ENCODE measurements at regions not wholly inside any gene's neighbourhood (a gene's known extent, or its start where the extent isn't known, plus 50 kb on each side); places are given as distances from the start of the nearest gene placed in this dataset.

DNA sequence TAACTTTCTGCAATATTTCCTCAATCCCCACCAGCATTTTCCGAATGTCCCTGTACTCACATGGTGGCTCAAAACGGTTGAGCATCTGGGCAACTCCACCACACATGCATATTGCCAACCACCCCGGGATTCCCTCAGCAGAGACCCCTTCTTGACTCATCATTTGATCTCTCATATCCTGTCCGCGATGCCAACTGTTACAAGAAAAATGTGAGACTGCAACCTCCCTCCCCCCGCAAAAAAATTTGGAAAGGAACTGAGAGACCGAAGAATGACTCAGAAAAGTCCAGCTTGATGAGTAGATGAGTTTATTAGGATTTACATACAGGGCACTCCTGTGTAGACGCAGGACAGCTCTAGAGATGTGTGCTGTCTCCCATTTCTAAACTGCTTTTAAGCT lies 561.4 kb downstream of the ZIC3 start:
- Histone ChIP-seq H3K18ac (ENCODE audit: low read length) (no peak overlapping the region), H2BK120ac (ENCODE audit: low read depth, low read length) (no peak overlapping the region), H4K5ac (ENCODE audit: low read length) (no peak overlapping the region), H3K4me1 (ENCODE audit: control insufficient read depth, low read depth, low read length) (no peaks in the 10 kb centered on the region), H3K79me2 (ENCODE audit: control insufficient read depth, insufficient read depth, low read length) (no peaks in the 10 kb centered on the region), H3K23ac (ENCODE audit: low read length) (no peak overlapping the region), H3K36me3 (ENCODE audit: control insufficient read depth, insufficient read depth, low read length) (no peaks in the 10 kb centered on the region), H3K4ac (ENCODE audit: low read depth, low read length) (no peak overlapping the region), H3K4me3 (ENCODE audit: low read length) (no peak overlapping the region), H3K27ac (ENCODE audit: low read depth, low read length) (no peak overlapping the region), H4K8ac (ENCODE audit: low read depth, low read length) (no peak overlapping the region), H3K4me2 (ENCODE audit: low read length) (no peak overlapping the region), H2BK5ac (ENCODE audit: low read length) (no peak overlapping the region), H2AK5ac (ENCODE audit: low read length) (no peak overlapping the region), H3K56ac (ENCODE audit: low read length) (no peak overlapping the region), H3K27me3 (ENCODE audit: insufficient read depth, low read length, poor library complexity) (no peaks in the 10 kb centered on the region), H3K79me1 (ENCODE audit: low read length) (no peaks in the 10 kb centered on the region), H2BK15ac (replicated peaks; ENCODE audit: low read depth) (no peak overlapping the region), H3K9ac (ENCODE audit: low read length) (no peak overlapping the region)
- WGBS (ENCODE audit: extremely low coverage, insufficient coverage, low lambda C conversion rate): no CpG with 5 or more reads among the region's 8 CpGs
- no peak for DNase-seq

GRCh38 chrX:138128027-138128671 lies 562.2 kb downstream of the ZIC3 start:
- Histone ChIP-seq H2BK5ac (ENCODE audit: low read length) (no peak overlapping the region), H2BK15ac (replicated peaks; ENCODE audit: low read depth) (no peak overlapping the region), H4K8ac (ENCODE audit: low read depth, low read length) (no peak overlapping the region), H3K4me3 (ENCODE audit: low read length) (no peak overlapping the region), H3K4ac (ENCODE audit: low read depth, low read length) (no peak overlapping the region), H3K9ac (ENCODE audit: low read length) (no peak overlapping the region), H3K4me1 (ENCODE audit: control insufficient read depth, low read depth, low read length) (no peaks in the 10 kb centered on the region), H3K36me3 (ENCODE audit: control insufficient read depth, insufficient read depth, low read length) (no peaks in the 10 kb centered on the region), H3K27ac (ENCODE audit: low read depth, low read length) (no peak overlapping the region), H3K79me1 (ENCODE audit: low read length) (no peaks in the 10 kb centered on the region), H2BK120ac (ENCODE audit: low read depth, low read length) (no peak overlapping the region), H3K4me2 (ENCODE audit: low read length) (no peak overlapping the region), H3K18ac (ENCODE audit: low read length) (no peak overlapping the region), H3K27me3 (ENCODE audit: insufficient read depth, low read length, poor library complexity) (no peaks in the 10 kb centered on the region), H4K5ac (ENCODE audit: low read length) (no peak overlapping the region), H3K56ac (ENCODE audit: low read length) (no peak overlapping the region), H3K79me2 (ENCODE audit: control insufficient read depth, insufficient read depth, low read length) (no peaks in the 10 kb centered on the region), H3K23ac (ENCODE audit: low read length) (no peak overlapping the region), H2AK5ac (ENCODE audit: low read length) (no peak overlapping the region)
- DNase-seq: peak; percentile 58
- WGBS (ENCODE audit: extremely low coverage, insufficient coverage, low lambda C conversion rate): no CpG with 5 or more reads among the region's 8 CpGs

DNA sequence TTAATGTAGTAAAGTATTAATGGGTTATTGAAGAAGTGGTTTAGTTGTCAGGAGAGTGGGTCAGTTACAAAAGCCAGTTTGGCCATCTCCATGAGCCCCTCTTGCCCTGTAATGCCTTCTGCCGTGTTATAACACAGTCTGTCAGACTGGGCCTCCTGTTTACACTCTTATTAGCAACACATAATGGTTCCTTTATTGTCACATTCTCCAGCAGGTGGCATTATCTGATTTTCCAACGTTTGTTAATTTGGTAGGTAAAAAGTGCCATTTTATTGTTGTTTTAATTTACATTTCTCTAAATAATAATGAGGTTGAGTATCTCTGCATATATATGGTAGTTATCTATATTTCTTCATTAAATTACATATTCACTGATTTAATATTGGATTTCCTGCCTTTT lies 560.8 kb downstream of the FGF13 start:
- peak; percentile 3 for DNase-seq
- WGBS (ENCODE audit: extremely low coverage, insufficient coverage, low lambda C conversion rate): no CpG with 5 or more reads among the region's 2 CpGs
- H3K79me2 ChIP-seq (ENCODE audit: control insufficient read depth, insufficient read depth, low read length): no peaks in the 10 kb centered on the region
- no peaks in the 10 kb centered on the region for H3K4me1 ChIP-seq (ENCODE audit: control insufficient read depth, low read depth, low read length)
- no peak overlapping the region for H3K18ac ChIP-seq (ENCODE audit: low read length)
- no peaks in the 10 kb centered on the region for H3K27me3 ChIP-seq (ENCODE audit: insufficient read depth, low read length, poor library complexity)
- no peak overlapping the region for H3K27ac ChIP-seq (ENCODE audit: low read depth, low read length)
- H3K4me3 ChIP-seq (ENCODE audit: low read length): no peak overlapping the region
- H3K36me3 ChIP-seq (ENCODE audit: control insufficient read depth, insufficient read depth, low read length): no peaks in the 10 kb centered on the region
- H3K79me1 ChIP-seq (ENCODE audit: low read length): no peaks in the 10 kb centered on the region
- H2BK5ac ChIP-seq (ENCODE audit: low read length): no peak overlapping the region
- H3K9ac ChIP-seq (ENCODE audit: low read length): no peak overlapping the region
- H4K8ac ChIP-seq (ENCODE audit: low read depth, low read length): no peak overlapping the region
- no peak overlapping the region for H3K4ac ChIP-seq (ENCODE audit: low read depth, low read length)
- no peak overlapping the region for H3K4me2 ChIP-seq (ENCODE audit: low read length)
- no peak overlapping the region for H2BK120ac ChIP-seq (ENCODE audit: low read depth, low read length)
- H4K5ac ChIP-seq (ENCODE audit: low read length): no peak overlapping the region
- H2AK5ac ChIP-seq (ENCODE audit: low read length): no peak overlapping the region
- no peak overlapping the region for H3K23ac ChIP-seq (ENCODE audit: low read length)
- H2BK15ac ChIP-seq (replicated peaks; ENCODE audit: low read depth): no peak overlapping the region
- H3K56ac ChIP-seq (ENCODE audit: low read length): no peak overlapping the region

DNA sequence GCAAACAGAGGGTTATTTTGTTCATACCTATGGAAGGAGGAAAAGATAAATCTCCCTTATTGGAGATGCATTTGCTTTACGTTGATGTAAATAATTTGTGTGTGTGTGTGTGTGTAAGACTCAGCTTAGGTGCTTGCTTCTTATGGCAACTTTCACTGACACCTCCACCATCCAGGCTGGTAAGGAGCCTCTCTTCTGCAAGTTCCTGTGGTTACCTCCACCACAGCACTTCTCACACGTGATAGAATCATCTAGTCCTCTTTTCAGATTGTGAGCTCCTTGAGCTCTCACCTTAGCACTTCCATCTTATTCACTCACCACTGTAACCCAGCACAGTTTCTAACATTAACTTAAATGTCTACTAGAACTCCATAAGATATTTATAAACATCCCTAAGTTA lies 553.7 kb downstream of the FGF13 start:
- WGBS (ENCODE audit: extremely low coverage, insufficient coverage, low lambda C conversion rate): no CpG with 5 or more reads among the region's 2 CpGs
- no peak for DNase-seq

GRCh38 chrX:138191998-138192397 lies 519.5 kb downstream of the FGF13 start:
- Histone ChIP-seq H2BK5ac (ENCODE audit: low read length) (no peak overlapping the region), H3K18ac (ENCODE audit: low read length) (no peak overlapping the region), H3K79me2 (ENCODE audit: control insufficient read depth, insufficient read depth, low read length) (no peaks in the 10 kb centered on the region), H3K9ac (ENCODE audit: low read length) (no peak overlapping the region), H3K79me1 (ENCODE audit: low read length) (no peaks in the 10 kb centered on the region), H4K5ac (ENCODE audit: low read length) (no peak overlapping the region), H3K4ac (ENCODE audit: low read depth, low read length) (no peak overlapping the region), H3K56ac (ENCODE audit: low read length) (no peak overlapping the region), H2BK15ac (replicated peaks; ENCODE audit: low read depth) (no peak overlapping the region), H2BK120ac (ENCODE audit: low read depth, low read length) (no peak overlapping the region), H3K23ac (ENCODE audit: low read length) (no peak overlapping the region), H3K36me3 (ENCODE audit: control insufficient read depth, insufficient read depth, low read length) (no peaks in the 10 kb centered on the region), H3K4me3 (ENCODE audit: low read length) (no peak overlapping the region), H3K27ac (ENCODE audit: low read depth, low read length) (no peak overlapping the region), H3K4me1 (ENCODE audit: control insufficient read depth, low read depth, low read length) (no peaks in the 10 kb centered on the region), H4K8ac (ENCODE audit: low read depth, low read length) (no peak overlapping the region), H2AK5ac (ENCODE audit: low read length) (no peak overlapping the region), H3K4me2 (ENCODE audit: low read length) (no peak overlapping the region), H3K27me3 (ENCODE audit: insufficient read depth, low read length, poor library complexity) (no peaks in the 10 kb centered on the region)
- DNase-seq: peak; percentile 62
- no CpG with 5 or more reads among the region's 1 CpG for WGBS (ENCODE audit: extremely low coverage, insufficient coverage, low lambda C conversion rate)

More for the DNA sequence above, 553.7 kb downstream of the FGF13 start:
- no peaks in the 10 kb centered on the region for H3K36me3 ChIP-seq (ENCODE audit: control insufficient read depth, insufficient read depth, low read length)
- H2BK15ac ChIP-seq (replicated peaks; ENCODE audit: low read depth): no peak overlapping the region
- no peak overlapping the region for H3K18ac ChIP-seq (ENCODE audit: low read length)
- no peak overlapping the region for H3K9ac ChIP-seq (ENCODE audit: low read length)
- H3K4me2 ChIP-seq (ENCODE audit: low read length): no peak overlapping the region
- H4K8ac ChIP-seq (ENCODE audit: low read depth, low read length): no peak overlapping the region
- no peaks in the 10 kb centered on the region for H3K79me2 ChIP-seq (ENCODE audit: control insufficient read depth, insufficient read depth, low read length)
- H2AK5ac ChIP-seq (ENCODE audit: low read length): no peak overlapping the region
- no peak overlapping the region for H2BK5ac ChIP-seq (ENCODE audit: low read length)
- no peak overlapping the region for H3K27ac ChIP-seq (ENCODE audit: low read depth, low read length)
- H2BK120ac ChIP-seq (ENCODE audit: low read depth, low read length): no peak overlapping the region
- no peak overlapping the region for H3K56ac ChIP-seq (ENCODE audit: low read length)
- H3K4ac ChIP-seq (ENCODE audit: low read depth, low read length): no peak overlapping the region
- no peak overlapping the region for H4K5ac ChIP-seq (ENCODE audit: low read length)
- no peaks in the 10 kb centered on the region for H3K79me1 ChIP-seq (ENCODE audit: low read length)
- H3K23ac ChIP-seq (ENCODE audit: low read length): no peak overlapping the region
- no peaks in the 10 kb centered on the region for H3K4me1 ChIP-seq (ENCODE audit: control insufficient read depth, low read depth, low read length)
- H3K27me3 ChIP-seq (ENCODE audit: insufficient read depth, low read length, poor library complexity): no peaks in the 10 kb centered on the region
- H3K4me3 ChIP-seq (ENCODE audit: low read length): no peak overlapping the region

DNA sequence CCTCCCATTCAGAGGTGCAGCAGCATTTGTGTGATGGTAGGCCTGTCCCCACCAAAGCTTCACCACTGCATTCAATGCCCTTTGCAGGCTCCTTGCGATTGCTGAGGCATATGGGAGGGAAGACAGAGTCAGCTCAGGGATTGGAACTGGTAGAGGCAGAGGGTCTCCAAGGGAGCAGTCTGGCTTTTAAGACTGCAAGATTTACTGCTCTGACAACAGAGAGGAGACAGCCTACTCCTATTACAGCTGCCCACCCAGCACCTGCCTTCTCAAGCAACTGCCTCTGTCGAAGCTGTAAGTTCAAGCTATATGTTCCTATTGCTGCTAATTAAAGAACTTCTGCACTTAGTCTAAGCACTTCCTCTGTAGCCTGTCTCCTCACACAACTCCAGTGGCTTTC lies 481.8 kb downstream of the FGF13 start:
- Histone ChIP-seq H3K36me3 (ENCODE audit: control insufficient read depth, insufficient read depth, low read length) (no peaks in the 10 kb centered on the region), H3K18ac (ENCODE audit: low read length) (no peak overlapping the region), H4K5ac (ENCODE audit: low read length) (no peak overlapping the region), H3K4me1 (ENCODE audit: control insufficient read depth, low read depth, low read length) (no peaks in the 10 kb centered on the region), H2BK120ac (ENCODE audit: low read depth, low read length) (no peak overlapping the region), H2AK5ac (ENCODE audit: low read length) (no peak overlapping the region), H3K79me1 (ENCODE audit: low read length) (no peaks in the 10 kb centered on the region), H2BK5ac (ENCODE audit: low read length) (no peak overlapping the region), H3K23ac (ENCODE audit: low read length) (no peak overlapping the region), H2BK15ac (replicated peaks; ENCODE audit: low read depth) (no peak overlapping the region), H3K79me2 (ENCODE audit: control insufficient read depth, insufficient read depth, low read length) (no peaks in the 10 kb centered on the region), H3K4me3 (ENCODE audit: low read length) (no peak overlapping the region), H3K4me2 (ENCODE audit: low read length) (no peak overlapping the region), H3K56ac (ENCODE audit: low read length) (no peak overlapping the region), H3K4ac (ENCODE audit: low read depth, low read length) (no peak overlapping the region), H3K9ac (ENCODE audit: low read length) (no peak overlapping the region), H4K8ac (ENCODE audit: low read depth, low read length) (no peak overlapping the region), H3K27me3 (ENCODE audit: insufficient read depth, low read length, poor library complexity) (no peaks in the 10 kb centered on the region), H3K27ac (ENCODE audit: low read depth, low read length) (no peak overlapping the region)
- WGBS (ENCODE audit: extremely low coverage, insufficient coverage, low lambda C conversion rate): no CpG with 5 or more reads among the region's 2 CpGs
- no peak for DNase-seq

All from mesendoderm (in vitro differentiated cells).